PFSK-1 (cell line): ENCODE measurements at regions not wholly inside any gene's neighbourhood (a gene's known extent, or its start where the extent isn't known, plus 50 kb on each side); places are given as distances from the start of the nearest gene placed in this dataset.

Experiments used
- FOXP2 ChIP-seq: optimal IDR thresholded peaks from 2 replicates; pipeline ENCODE3; 2011; ENCODE audit warnings: borderline replicate concordance, control low read depth, inconsistent platforms; ENCODE audit not compliant: insufficient read depth; ENCODE audit errors: extremely low read length, extremely low read depth
- POLR2AphosphoS5 ChIP-seq: IDR thresholded peaks from 2 replicates; pipeline ENCODE4 v1.6.1; 2012; ENCODE audit warnings: low read depth, mild to moderate bottlenecking, control low read depth, low read length, moderate library complexity

DNA sequence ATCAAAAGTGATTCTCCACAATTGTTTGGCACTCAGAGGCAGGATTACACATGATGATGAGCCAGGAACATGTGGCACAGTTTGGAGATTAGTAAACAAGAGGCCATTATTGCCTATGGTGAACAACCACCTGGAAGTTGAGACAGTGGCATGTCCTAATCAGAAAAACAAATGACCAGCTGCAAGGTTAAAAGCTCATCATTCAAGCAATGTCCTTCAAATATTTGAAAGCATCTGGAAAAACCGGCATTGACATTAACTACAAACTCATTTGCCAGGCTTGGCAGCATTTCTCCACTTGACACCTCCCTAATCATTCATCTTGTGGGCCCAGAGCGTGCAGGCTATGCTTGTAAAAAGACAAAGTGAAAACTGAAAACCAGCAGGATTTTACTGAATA lies 80.6 kb upstream of the MEGF10 start:
- TF ChIP-seq POLR2AphosphoS5 = no peak
- TF ChIP-seq FOXP2 = no peak
